KMS-11 (cell line): ENCODE measurements at regions not wholly inside any gene's neighbourhood (a gene's known extent, or its start where the extent isn't known, plus 50 kb on each side); places are given as distances from the start of the nearest gene placed in this dataset.

Experiments used
- H2AFZ ChIP-seq: fragments of 200-600 bp; sonication (generic); 2 replicates; pipeline ENCODE4 v1.6.1; 2016; ENCODE audit warnings: antibody characterized with exemption, mixed run types, low read depth
- H3K27ac ChIP-seq: fragments of 200-600 bp; sonication (generic); 2 replicates; pipeline ENCODE4 v1.6.1; 2016; ENCODE audit warnings: mild to moderate bottlenecking, mixed run types
- H3K27me3 ChIP-seq: fragments of 200-600 bp; sonication (generic); 2 replicates; pipeline ENCODE4 v1.6.1; 2017; ENCODE audit warnings: mild to moderate bottlenecking, low read depth, mixed run types, moderate library complexity; ENCODE audit not compliant: insufficient read depth
- H3K36me3 ChIP-seq: fragments of 200-600 bp; sonication (generic); 2 replicates; pipeline ENCODE4 v1.6.1; 2017; ENCODE audit warnings: mild to moderate bottlenecking, mixed run types; ENCODE audit not compliant: insufficient read depth
- H3K4me1 ChIP-seq: fragments of 200-600 bp; sonication (generic); 2 replicates; pipeline ENCODE4 v1.6.1; 2016; ENCODE audit warnings: mild to moderate bottlenecking, low read depth, mixed run types; ENCODE audit not compliant: poor library complexity, severe bottlenecking
- H3K4me2 ChIP-seq: fragments of 200-600 bp; sonication (generic); 2 replicates; pipeline ENCODE4 v1.7.0; 2016; ENCODE audit warnings: mild to moderate bottlenecking, mixed run types
- H3K4me3 ChIP-seq: fragments of 200-600 bp; sonication (generic); IDR thresholded peaks from 2 replicates; pipeline ENCODE4 v1.6.1; 2017; ENCODE audit warnings: low read depth, low read length, mixed read lengths; ENCODE audit not compliant: insufficient read depth
- H3K79me2 ChIP-seq: fragments of 200-600 bp; sonication (generic); 2 replicates; pipeline ENCODE4 v1.6.1; 2016; ENCODE audit warnings: low read depth, mixed run types; ENCODE audit not compliant: insufficient read depth
- H3K9ac ChIP-seq: fragments of 200-600 bp; sonication (generic); 2 replicates; pipeline ENCODE4 v1.6.1; 2016; ENCODE audit warnings: mild to moderate bottlenecking, mixed run types
- H4K20me1 ChIP-seq: fragments of 200-600 bp; sonication (generic); 2 replicates; pipeline ENCODE4 v1.6.1; 2016; ENCODE audit warnings: mild to moderate bottlenecking, mixed run types; ENCODE audit not compliant: insufficient read depth
- TF ChIP-seq, protein P1 (sequence below): fragments of 200-600 bp; sonication (generic); conservative IDR thresholded peaks from 2 replicates; pipeline ENCODE4 v1.6.1; 2017; ENCODE audit warnings: low read depth, mild to moderate bottlenecking, antibody characterized with exemption, low read length, moderate library complexity, mixed read lengths

DNA sequence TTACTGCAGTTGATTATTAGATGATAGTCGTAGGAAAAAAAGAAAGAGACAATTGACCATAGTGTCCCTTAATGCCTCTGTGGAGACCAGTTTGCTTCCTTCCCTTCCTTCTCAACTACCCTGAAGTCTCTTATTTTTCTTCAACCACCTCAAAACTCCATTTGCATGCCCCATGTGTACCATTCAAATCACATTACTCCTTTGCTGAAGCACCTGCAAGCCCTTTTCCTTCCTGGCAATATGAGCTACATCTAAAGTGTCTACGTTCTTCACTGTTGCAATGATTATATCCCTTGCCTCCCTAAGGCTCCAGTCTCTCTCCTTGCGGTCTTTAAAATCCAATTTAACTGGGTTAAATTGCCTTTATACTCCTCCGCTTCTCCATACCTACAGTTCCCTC lies 867.4 kb upstream of the API5 start:
- no peaks in the 10 kb centered on the region for H4K20me1 ChIP-seq
- TF ChIP-seq, protein P1, sequence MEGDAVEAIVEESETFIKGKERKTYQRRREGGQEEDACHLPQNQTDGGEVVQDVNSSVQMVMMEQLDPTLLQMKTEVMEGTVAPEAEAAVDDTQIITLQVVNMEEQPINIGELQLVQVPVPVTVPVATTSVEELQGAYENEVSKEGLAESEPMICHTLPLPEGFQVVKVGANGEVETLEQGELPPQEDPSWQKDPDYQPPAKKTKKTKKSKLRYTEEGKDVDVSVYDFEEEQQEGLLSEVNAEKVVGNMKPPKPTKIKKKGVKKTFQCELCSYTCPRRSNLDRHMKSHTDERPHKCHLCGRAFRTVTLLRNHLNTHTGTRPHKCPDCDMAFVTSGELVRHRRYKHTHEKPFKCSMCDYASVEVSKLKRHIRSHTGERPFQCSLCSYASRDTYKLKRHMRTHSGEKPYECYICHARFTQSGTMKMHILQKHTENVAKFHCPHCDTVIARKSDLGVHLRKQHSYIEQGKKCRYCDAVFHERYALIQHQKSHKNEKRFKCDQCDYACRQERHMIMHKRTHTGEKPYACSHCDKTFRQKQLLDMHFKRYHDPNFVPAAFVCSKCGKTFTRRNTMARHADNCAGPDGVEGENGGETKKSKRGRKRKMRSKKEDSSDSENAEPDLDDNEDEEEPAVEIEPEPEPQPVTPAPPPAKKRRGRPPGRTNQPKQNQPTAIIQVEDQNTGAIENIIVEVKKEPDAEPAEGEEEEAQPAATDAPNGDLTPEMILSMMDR = no peak
- H3K4me1 ChIP-seq = no peaks in the 10 kb centered on the region
- no peaks in the 10 kb centered on the region for H3K36me3 ChIP-seq
- H3K9ac ChIP-seq = no peak overlapping the region
- no peak overlapping the region for H2AFZ ChIP-seq
- no peak overlapping the region for H3K4me2 ChIP-seq
- H3K79me2 ChIP-seq = no peaks in the 10 kb centered on the region
- no peak overlapping the region for H3K27ac ChIP-seq
- H3K4me3 ChIP-seq = no peak overlapping the region
- no peaks in the 10 kb centered on the region for H3K27me3 ChIP-seq

- no peaks in the 10 kb centered on the region for H3K79me2 ChIP-seq
- H3K27me3 ChIP-seq = no peaks in the 10 kb centered on the region
- no peaks in the 10 kb centered on the region for H4K20me1 ChIP-seq
- no peak overlapping the region for H3K9ac ChIP-seq
- H3K36me3 ChIP-seq = no peaks in the 10 kb centered on the region
- no peak overlapping the region for H3K27ac ChIP-seq
- no peak overlapping the region for H2AFZ ChIP-seq
- H3K4me3 ChIP-seq = no peak overlapping the region
- H3K4me2 ChIP-seq = no peak overlapping the region
- TF ChIP-seq, protein P1 = no peak
- no peaks in the 10 kb centered on the region for H3K4me1 ChIP-seq
Measured at GRCh38 chr11:42462558-42463310, 849.1 kb upstream of the API5 start.

DNA sequence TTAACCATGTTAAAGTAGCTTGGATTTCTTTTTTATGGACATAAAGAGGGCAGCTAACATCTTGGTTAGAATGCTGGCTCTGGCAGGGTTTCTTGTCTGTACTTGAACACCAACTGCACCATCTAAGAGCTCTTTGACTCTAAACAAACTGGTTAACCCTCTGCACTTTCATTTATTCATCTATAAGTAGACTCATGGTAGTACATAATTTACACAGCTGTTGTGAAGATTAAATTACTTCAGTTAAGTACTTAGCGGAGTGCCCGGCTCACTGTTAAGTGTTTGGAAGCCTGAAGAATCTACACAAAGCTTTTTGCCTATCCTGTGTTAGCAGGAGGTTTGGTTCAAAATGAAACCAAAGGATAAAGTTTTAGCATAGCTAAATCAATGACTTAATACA lies 846.2 kb upstream of the API5 start:
- Histone ChIP-seq H3K4me3 (no peak overlapping the region), H3K4me2 (no peak overlapping the region), H2AFZ (no peak overlapping the region), H3K27ac (no peak overlapping the region), H3K4me1 (no peaks in the 10 kb centered on the region), H3K9ac (no peak overlapping the region), H3K79me2 (no peaks in the 10 kb centered on the region), H3K27me3 (no peaks in the 10 kb centered on the region), H4K20me1 (no peaks in the 10 kb centered on the region), H3K36me3 (no peaks in the 10 kb centered on the region)
- TF ChIP-seq, protein P1 = no peak

- Histone ChIP-seq H3K4me3 (no peak overlapping the region), H3K27me3 (no peaks in the 10 kb centered on the region), H3K4me1 (no peaks in the 10 kb centered on the region), H3K79me2 (no peaks in the 10 kb centered on the region), H4K20me1 (no peaks in the 10 kb centered on the region), H3K9ac (no peak overlapping the region), H3K4me2 (no peak overlapping the region), H3K36me3 (no peaks in the 10 kb centered on the region), H2AFZ (no peak overlapping the region), H3K27ac (no peak overlapping the region)
- TF ChIP-seq, protein P1 = no peak
Measured at GRCh38 chr11:42473106-42473505, 838.7 kb upstream of the API5 start.
